ENCODE measurements at regions not wholly inside any gene's neighbourhood (a gene's known extent, or its start where the extent isn't known, plus 50 kb on each side); places are given as distances from the start of the nearest gene placed in this dataset.

DNA sequence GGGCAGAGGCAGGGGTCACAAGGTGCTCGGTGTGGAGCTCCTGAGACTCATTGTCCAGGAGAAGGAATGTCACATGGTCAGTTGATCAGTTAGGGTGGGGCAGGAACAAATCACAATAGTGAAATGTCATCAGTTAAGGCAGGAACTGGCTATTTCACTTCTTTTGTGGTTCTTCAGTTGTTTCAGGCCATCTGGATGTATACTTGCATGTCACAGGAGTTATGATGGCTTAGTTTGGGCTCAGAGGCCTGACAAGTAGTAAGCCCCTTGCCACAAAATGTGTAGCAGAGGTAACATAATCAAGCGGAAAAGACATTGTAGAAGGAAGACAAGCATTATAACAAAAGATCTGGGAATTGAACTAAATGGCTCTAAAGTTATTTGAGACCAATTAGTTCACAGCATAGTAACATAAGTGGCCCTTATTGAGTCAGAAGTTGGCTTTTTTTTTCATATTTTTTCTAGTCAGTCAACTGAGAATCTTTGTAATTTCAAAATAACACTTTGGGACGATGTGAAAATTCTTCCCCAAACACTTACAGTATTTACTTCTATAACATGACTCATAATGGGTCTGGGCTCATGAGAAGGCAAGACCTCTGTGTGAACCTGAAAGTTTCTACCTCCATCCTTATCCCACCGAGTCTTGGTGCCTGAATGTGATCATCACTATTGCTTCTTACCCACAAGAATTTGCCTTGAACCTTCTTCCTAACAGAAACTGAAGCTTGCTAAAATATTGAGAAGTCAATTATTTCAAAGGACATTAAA, 137.0 kb upstream of the DPT start:
- no peak for FAIRE-seq

GRCh38 chr1:168867941-168868634, 139.1 kb upstream of the DPT start:
- DNase-seq (ENCODE audit: low spot score in 2 of 2) = no peak
- no peak for FAIRE-seq

More for the DNA sequence above, 137.0 kb upstream of the DPT start:
- no peak for DNase-seq (ENCODE audit: low spot score in 2 of 2)

DNA sequence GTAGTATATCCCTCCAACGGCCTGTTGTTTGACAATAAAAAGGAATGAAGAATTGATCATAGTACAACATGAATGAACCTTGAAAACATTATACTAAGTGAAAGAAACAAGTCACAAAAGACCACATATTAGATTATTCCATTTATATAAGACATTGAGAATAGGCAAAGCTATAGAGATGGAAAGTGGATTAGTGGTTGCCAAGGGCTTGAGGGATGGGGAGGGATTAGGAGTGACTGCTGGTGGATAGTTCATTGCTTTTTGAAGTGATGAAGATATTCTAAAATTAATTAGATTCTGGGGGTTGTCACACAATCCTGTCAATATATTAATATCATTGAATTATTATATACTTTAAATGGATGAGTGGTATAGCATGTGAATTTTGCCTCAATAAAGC, 142.5 kb upstream of the DPT start:
- no peak for FAIRE-seq
- no peak for DNase-seq (ENCODE audit: low spot score in 2 of 2)

GRCh38 chr1:168875831-168876230, 146.8 kb upstream of the DPT start:
- no peak for DNase-seq (ENCODE audit: low spot score in 2 of 2)
- FAIRE-seq = no peak

DNA sequence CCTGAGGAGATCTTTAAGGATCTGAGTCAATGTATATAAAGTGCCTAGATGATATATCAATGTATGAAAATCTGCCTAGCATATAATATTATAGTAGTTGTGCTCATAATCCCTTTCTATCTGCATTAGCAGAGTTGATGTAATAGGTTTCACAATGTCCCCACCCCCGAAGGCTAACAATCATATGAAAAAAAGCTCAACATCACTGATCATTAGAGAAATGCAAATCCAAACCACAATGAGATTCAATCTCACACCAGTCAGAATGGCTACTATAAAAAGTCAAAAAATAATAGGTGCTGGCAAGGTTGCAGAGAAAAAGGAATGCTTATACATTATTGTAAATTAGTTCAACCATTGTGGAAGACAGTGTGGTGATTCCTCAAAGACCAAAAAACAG, 147.8 kb upstream of the DPT start:
- DNase-seq (ENCODE audit: low spot score in 2 of 2) = no peak
- no peak for FAIRE-seq

DNA sequence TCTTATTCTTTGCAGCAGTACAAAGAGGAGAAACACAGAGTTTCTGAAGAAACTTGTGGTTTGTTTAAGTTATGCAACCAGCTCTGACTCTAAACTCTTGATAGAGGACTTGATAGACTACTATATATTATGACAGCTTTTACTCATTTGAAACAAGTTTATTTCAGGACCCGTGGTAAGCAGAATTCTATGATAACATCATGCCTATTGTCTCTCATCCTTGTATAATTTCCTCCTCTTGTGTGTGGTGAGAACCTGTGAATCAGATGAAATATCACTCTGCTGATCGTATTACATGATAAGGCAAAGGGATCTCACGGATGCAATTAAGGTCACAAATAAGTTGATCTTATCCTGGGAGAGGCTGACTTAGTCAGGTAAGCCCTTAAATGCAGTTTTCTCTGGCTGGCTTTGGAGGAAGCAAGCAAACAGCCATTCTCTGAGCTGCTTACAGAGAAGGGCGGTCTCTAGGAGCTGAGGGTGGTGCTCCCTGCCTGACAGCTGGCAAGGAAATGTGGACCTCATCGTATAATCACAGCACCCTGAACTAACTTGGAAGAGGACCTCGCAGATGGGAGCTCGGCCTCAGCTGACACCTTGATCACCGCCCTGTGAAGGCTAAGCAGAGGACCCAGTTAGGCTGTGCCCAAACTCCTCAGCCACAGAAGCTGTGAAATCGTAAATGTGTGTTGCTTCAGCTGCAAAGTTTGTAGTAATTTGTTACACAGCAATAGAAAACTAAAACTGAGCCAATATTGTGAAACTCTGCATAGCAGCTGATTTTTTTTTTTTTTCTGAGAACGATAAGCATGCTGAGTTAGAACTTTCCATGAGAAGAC, 151.1 kb upstream of the DPT start:
- FAIRE-seq (no peak), DNase-seq (ENCODE audit: low spot score in 2 of 2) (no peak)

DNA sequence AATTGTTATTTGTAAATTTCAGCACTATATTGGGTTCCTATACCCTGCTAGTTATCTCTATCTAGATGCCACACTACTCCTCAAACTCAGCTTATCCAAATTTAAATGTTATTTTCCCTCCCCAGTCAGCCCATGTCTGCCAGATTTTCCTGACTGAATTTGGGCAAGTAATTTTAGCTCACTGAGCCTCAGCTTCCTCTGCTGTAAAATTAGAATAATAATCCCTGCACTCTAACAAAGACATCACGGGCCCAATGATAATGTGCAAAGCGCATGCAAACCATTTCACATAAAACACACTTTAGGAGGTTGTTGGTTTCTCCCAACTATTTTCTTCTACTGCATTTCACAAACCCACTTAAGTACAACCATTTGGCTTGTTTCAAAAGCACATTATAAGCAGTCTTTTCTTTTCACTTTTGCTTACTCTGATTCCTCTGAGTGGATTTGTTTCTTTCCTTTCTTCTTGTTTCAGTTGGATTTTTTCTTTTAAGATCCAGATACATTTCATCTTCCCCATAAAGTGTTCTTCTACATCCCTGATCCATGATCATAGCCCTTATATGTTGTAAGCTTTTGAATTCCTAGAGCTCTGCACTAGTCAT, 152.8 kb upstream of the DPT start:
- FAIRE-seq = no peak
- no peak for DNase-seq (ENCODE audit: low spot score in 2 of 2)

DNA sequence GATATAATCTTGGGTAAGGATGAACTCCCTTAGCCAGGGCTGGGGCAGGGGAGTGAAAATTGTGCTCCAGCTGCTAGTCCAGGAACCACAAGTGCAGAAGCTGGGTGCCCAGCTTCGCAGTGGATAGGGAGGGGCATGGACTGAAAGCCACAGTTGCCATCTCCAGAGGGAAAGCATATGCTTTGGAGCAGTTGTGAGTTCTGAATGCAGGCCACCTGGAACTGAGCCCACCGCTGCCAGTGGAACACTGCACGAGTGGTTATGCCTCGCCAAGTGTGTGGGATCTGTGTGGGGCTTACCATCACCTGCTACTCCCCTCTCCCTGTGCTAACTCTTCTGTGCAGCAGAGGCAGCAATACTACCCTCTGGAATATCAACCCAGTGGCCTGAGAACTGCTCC, 158.4 kb upstream of the DPT start:
- FAIRE-seq = no peak
- no peak for DNase-seq (ENCODE audit: low spot score in 2 of 2)

- no peak for DNase-seq (ENCODE audit: low spot score in 2 of 2)
- no peak for FAIRE-seq
Observed at GRCh38 chr1:168888418-168888817, 159.4 kb upstream of the DPT start.

GRCh38 chr1:168892931-168893330, 163.9 kb upstream of the DPT start:
- no peak for FAIRE-seq

GRCh38 chr1:168893359-168893801, 164.4 kb upstream of the DPT start:
- DNase-seq (ENCODE audit: low spot score in 2 of 2) (no peak), FAIRE-seq (no peak)

More at GRCh38 chr1:168892931-168893330, 163.9 kb upstream of the DPT start:
- DNase-seq (ENCODE audit: low spot score in 2 of 2) = no peak

DNA sequence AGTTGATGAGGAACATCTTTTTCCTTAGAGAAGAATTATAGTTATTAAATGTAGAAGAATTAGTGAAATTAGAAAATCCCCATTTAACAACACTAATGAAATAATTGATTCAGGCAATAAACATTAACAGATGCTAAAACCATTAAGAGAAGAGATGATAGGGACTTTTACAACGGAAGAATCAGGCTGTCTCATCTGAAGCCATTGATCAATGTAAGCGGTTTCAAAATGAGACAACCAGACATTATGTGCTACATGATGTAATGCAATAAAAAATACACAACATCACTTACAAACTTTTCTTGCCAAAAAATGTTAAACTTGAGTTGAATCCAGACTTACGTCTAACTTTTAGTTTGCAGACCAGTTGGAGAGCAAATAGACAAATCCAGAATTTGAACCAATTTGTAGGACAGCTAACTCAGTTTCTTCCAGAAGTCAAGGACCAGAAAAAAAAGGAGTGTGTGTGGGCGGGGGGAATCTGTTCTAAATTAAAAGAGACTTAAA, 165.4 kb upstream of the DPT start:
- FAIRE-seq = no peak
- DNase-seq (ENCODE audit: low spot score in 2 of 2) = no peak

DNA sequence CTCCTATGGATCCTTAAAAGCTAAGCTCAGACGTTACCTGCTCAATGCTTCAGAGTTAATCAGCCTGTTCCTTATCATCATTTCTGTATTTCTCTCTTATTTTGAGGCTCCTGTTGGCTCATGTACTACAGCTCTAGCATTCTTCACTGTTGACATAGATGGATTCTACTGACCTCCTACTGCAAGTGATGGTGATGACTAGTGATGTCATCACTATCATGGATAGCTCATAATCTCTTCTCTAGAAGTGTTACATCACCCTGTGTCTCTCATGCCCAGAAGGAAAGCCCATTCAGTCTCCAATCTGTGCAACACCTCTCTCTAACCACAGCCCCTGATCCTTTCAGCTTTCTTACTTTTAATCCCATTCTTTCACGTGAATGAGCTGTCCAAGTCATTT, 168.2 kb upstream of the DPT start:
- FAIRE-seq = no peak

DNA sequence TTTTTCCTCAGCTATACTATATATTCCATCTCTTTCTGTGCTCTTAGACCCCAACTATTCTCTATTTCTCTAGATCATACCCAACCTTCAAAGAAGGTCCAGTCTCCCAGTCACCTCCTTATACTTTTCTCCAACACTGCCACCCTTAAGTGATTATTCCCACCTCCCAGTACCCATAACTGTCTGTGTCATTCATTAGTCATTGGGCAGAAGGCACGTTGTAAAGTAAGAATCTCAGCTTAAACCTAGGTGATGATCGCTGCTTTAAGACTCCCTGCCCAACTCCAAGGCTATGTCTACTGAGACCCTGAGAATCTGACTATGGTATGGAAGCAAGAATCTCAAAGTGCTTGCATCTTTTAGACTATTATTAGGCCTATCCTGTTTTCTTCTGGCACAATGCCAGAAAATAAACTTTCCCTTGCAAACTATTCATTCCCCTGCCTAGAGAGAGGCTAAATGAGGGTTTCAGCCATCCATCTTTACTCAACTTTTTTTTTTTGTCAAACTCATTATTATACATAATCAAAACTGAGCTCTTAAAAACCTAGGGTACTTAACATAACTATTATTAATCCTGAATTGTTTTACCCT, 174.3 kb upstream of the DPT start:
- FAIRE-seq (no peak), DNase-seq (ENCODE audit: low spot score in 2 of 2) (no peak)

More for the DNA sequence above, 168.2 kb upstream of the DPT start:
- no peak for DNase-seq (ENCODE audit: low spot score in 2 of 2)

GRCh38 chr1:168905633-168906032, 176.6 kb upstream of the DPT start:
- FAIRE-seq (no peak), DNase-seq (ENCODE audit: low spot score in 2 of 2) (no peak)

- no peak for FAIRE-seq
- DNase-seq (ENCODE audit: low spot score in 2 of 2) = no peak
Observed at GRCh38 chr1:168906367-168906766, 177.4 kb upstream of the DPT start.

DNA sequence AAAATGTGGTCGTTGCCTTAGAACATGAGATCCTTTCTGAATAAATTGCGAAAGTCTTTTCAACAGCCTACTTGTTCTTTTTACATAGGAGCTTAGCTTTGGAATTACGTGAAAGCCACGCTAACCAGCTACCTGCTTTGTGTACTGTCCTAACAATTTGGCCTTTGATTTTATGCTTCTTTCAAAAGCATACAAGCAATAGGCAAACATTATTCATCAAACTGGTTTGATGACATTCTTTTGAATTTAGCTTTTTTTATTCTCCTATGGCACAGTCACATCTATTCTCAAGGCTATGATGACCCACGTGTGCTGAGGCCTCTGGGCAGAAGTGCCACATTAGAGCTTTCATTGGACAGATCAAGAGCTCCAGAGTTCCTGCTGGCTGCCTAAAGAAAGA, 178.0 kb upstream of the DPT start:
- DNase-seq (ENCODE audit: low spot score in 2 of 2) (no peak), FAIRE-seq (no peak)

- DNase-seq (ENCODE audit: low spot score in 2 of 2) (no peak), FAIRE-seq (no peak)
Observed at GRCh38 chr1:168907786-168908348, 178.9 kb upstream of the DPT start.

DNA sequence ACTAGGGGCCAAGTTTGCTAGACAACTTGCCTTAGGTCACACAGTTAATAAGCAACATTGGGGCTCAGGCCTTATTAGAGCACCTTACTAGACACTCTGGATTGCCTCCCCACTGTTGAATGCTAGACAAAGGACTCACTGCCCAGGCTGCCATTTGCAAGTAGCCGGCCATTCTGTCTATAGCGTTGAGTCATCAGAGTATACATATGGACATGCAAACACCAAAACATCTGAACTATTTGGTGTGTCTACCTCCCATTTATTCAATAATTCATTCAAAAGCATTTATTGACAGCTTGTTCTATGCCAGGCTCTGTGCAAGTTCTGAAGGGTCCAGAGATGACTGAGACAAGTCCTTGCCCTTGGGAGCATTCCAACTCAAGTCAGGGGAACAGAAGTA, 181.4 kb upstream of the DPT start:
- DNase-seq (ENCODE audit: low spot score in 2 of 2) (no peak), FAIRE-seq (no peak)

GRCh38 chr1:168911370-168911769, 182.4 kb upstream of the DPT start:
- no peak for FAIRE-seq

More at GRCh38 chr1:168911370-168911769, 182.4 kb upstream of the DPT start:
- DNase-seq (ENCODE audit: low spot score in 2 of 2) = no peak
